Bronchial epithelial cell (primary cell): ENCODE measurements at regions not wholly inside any gene's neighbourhood (a gene's known extent, or its start where the extent isn't known, plus 50 kb on each side); places are given as distances from the start of the nearest gene placed in this dataset.

Source experiments
- DNase-seq: peaks from one replicate; pipeline ENCODE4 v3.0.0-alpha.2; 2010; ENCODE audit warnings: low read depth
- FAIRE-seq: peaks from 2 replicates; lab custom pipeline; 2011; peaks lifted over from hg19 to GRCh38; lab: Jason Lieb, UNC
- H3K27me3 ChIP-seq: 2 replicates; pipeline ENCODE4 v1.5.1; 2011; ENCODE audit warnings: low read length; ENCODE audit not compliant: control insufficient read depth, insufficient read depth
- H3K36me3 ChIP-seq: 2 replicates; pipeline ENCODE4 v1.5.1; 2011; ENCODE audit warnings: low read length; ENCODE audit not compliant: control insufficient read depth, insufficient read depth
- H3K4me3 ChIP-seq: 2 replicates; pipeline ENCODE4 v1.5.1; 2011; ENCODE audit warnings: mild to moderate bottlenecking, low read depth, low read length, control low read depth
- TF ChIP-seq, protein P1 (sequence below): IDR thresholded peaks from 2 replicates; pipeline ENCODE4 v1.5.1; 2011; ENCODE audit warnings: mild to moderate bottlenecking, moderate library complexity, low read length, control low read depth, inconsistent platforms; ENCODE audit not compliant: insufficient read depth, severe bottlenecking

DNA sequence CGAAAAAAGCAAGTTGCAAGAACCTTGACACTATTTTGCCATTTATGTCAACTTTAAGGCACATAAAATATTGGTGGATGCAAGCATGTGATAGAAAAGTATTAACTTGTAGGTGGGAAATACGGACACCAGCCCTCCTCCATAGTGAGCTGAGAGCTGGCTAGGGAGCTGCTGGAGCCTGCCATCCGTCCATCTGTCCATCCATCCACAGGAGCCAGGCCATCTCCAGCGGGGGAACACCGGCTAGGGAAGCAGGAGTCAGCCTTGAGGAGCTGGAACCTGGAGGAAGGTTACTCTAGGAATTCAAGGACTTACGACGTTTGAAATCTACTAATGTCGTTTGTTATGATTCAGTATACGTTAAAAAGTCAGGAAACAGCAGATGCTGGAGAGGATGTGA is 120.7 kb upstream of the C14orf180 start:
- no peak for DNase-seq
- TF ChIP-seq, protein P1, sequence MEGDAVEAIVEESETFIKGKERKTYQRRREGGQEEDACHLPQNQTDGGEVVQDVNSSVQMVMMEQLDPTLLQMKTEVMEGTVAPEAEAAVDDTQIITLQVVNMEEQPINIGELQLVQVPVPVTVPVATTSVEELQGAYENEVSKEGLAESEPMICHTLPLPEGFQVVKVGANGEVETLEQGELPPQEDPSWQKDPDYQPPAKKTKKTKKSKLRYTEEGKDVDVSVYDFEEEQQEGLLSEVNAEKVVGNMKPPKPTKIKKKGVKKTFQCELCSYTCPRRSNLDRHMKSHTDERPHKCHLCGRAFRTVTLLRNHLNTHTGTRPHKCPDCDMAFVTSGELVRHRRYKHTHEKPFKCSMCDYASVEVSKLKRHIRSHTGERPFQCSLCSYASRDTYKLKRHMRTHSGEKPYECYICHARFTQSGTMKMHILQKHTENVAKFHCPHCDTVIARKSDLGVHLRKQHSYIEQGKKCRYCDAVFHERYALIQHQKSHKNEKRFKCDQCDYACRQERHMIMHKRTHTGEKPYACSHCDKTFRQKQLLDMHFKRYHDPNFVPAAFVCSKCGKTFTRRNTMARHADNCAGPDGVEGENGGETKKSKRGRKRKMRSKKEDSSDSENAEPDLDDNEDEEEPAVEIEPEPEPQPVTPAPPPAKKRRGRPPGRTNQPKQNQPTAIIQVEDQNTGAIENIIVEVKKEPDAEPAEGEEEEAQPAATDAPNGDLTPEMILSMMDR: no peak
- H3K27me3 ChIP-seq: no peaks in the 10 kb centered on the region
- FAIRE-seq: no peak
- H3K4me3 ChIP-seq: no peak overlapping the region
- no peaks in the 10 kb centered on the region for H3K36me3 ChIP-seq

- Histone ChIP-seq H3K4me3 (no peak overlapping the region), H3K36me3 (no peaks in the 10 kb centered on the region), H3K27me3 (no peaks in the 10 kb centered on the region)
- no peak for FAIRE-seq
- no peak for DNase-seq
- TF ChIP-seq, protein P1: no peak
These were observed 118.5 kb upstream of the C14orf180 start for GRCh38 chr14:104460791-104461651.

DNA sequence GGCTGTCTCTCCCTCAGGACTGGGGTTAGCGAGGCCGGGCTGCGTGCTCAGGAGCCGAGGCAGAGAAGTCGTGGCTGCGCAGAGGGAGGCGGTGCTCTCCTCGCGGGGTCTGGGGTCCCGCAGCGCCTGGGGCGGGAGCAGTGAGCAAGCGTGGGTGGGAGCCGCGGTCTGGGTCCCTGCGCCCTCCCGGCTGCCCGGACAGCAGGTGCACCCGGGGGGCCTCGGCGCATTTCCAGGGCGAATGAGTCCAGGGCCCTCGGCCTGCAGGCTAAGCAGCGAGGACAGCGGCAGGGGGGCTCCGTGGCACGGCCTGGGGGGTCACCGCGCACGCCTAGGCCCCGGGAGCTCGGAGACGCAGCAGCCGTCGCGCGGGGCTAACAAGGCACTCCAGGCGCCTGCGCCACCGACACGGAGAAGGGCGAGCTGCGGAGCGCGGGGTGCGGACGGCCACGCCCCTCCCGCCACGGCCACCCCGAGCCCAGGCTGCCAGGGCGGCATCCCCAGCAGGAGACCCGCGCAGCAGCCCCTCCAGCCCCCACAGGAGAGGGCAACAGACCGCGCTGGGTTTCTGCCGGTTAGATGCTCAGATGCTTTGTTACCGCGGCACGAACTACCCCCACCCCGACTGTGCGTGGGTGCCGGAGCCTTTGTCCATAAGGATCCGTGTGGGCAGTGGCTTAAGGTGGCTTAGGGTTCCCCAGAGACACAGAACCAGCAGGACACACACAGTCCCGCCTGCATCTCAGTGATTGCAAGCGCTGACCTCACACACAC is 117.7 kb upstream of the C14orf180 start:
- no peak overlapping the region for H3K4me3 ChIP-seq
- no peaks in the 10 kb centered on the region for H3K27me3 ChIP-seq
- no peaks in the 10 kb centered on the region for H3K36me3 ChIP-seq

GRCh38 chr14:104462651-104463630 is 116.6 kb upstream of the C14orf180 start:
- DNase-seq (peak; percentile 27), FAIRE-seq (no peak)
- Histone ChIP-seq H3K4me3 (no peak overlapping the region), H3K27me3 (no peaks in the 10 kb centered on the region), H3K36me3 (no peaks in the 10 kb centered on the region)
- TF ChIP-seq, protein P1: no peak

More for the DNA sequence above, 117.7 kb upstream of the C14orf180 start:
- no peak for FAIRE-seq
- no peak for DNase-seq
- TF ChIP-seq, protein P1: no peak

DNA sequence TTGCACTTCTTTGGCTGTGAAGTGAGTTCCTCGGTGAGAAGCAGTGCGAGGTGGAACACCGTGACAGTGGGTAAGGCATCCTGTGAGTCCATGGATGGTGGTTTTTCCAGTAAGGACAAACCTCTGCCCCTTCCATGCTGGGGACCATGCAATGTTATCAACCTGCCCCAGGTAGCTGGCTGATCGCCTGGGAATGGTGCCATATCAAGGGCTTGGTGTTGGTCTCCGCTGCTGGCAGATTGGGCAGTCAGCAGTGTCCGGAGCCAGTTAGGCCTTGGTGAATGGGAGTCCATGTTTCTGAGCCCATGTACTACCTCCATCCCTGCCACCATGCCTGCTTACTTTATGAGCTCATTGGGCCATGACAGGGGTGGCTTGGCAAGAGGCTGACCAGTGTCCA is 114.7 kb upstream of the C14orf180 start:
- H3K36me3 ChIP-seq: no peaks in the 10 kb centered on the region
- no peak overlapping the region for H3K4me3 ChIP-seq
- H3K27me3 ChIP-seq: no peaks in the 10 kb centered on the region
- DNase-seq: no peak
- TF ChIP-seq, protein P1: no peak
- peak; percentile 43 for FAIRE-seq
